ENCODE measurements at regions not wholly inside any gene's neighbourhood (a gene's known extent, or its start where the extent isn't known, plus 50 kb on each side); places are given as distances from the start of the nearest gene placed in this dataset.

DNA sequence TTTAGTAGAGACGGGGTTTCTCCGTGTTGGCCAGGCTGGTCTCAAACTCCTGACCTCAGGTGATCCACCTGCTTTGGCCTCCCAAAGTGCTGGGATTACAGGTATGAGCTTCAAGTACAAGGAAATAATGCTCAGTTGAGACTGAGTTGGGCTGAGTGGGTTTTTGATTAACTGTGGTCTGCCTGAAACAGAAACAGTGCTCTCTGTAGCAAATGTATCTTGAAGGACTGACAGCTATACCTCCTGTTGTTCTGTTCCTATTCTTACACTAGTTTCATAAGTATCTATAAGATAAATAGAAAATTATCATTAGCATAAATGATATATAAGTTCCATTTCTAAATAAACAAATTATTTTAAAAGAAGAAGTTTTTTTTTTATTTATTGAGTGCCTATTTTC is 142.8 kb upstream of the PTPRK start:
- no peak for TF ChIP-seq POLR2A (IDR thresholded peaks at IDR 0.05)
- no peak for TF ChIP-seq CTCF (IDR thresholded peaks at IDR 0.05 in 4 of 5, conservative IDR thresholded peaks at IDR 0.05 in 1 of 5)
